Upper lobe of left lung (tissue), 6 donors: ENCODE measurements at regions not wholly inside any gene's neighbourhood (a gene's known extent, or its start where the extent isn't known, plus 50 kb on each side); places are given as distances from the start of the nearest gene placed in this dataset.
A peak's percentile ranks its signal among the peaks of the same experiment; 100 is the strongest.

Source experiments
- ATAC-seq, 2 donors: fragments of 200-7000 bp; cut with Tn5 transposase; one replicate each; pipeline ENCODE4 v1.9.1; 2022; ENCODE audit warnings: mild to moderate bottlenecking in 2 of 2, moderate library complexity in 2 of 2; ENCODE audit not compliant: low FRiP score in 2 of 2
- DNase-seq, 2 donors: peaks; one replicate each; pipeline ENCODE4 v3.0.0-alpha.2; 2019 to 2020
- H3K27ac ChIP-seq, 4 donors: fragments of 200-600 bp; sonication (generic); one replicate each; pipeline ENCODE4 v1.5.1; 2016 to 2019
- H3K27me3 ChIP-seq, 4 donors: fragments of 200-600 bp; sonication (generic); one replicate each; pipeline ENCODE4 v1.5.1; 2017 to 2019
- H3K36me3 ChIP-seq, 4 donors: fragments of 200-600 bp; sonication (generic); one replicate each; pipeline ENCODE4 v1.5.1; 2016 to 2019
- H3K4me1 ChIP-seq, 4 donors: fragments of 200-600 bp; sonication (generic); one replicate each; pipeline ENCODE4 v1.5.1; 2018 to 2019
- H3K4me3 ChIP-seq, 4 donors: fragments of 200-600 bp; sonication (generic); one replicate each; pipeline ENCODE4 v1.5.1; 2017 to 2019; ENCODE audit warnings: mild to moderate bottlenecking in 2 of 4, moderate library complexity in 1 of 4
- H3K9me3 ChIP-seq, 4 donors: fragments of 200-600 bp; sonication (generic); one replicate each; pipeline ENCODE4 v1.5.1; 2018 to 2019
- EP300 ChIP-seq, 4 donors: sonication (generic); formaldehyde crosslinking; IDR thresholded peaks; one replicate each; pipeline ENCODE4 v1.5.1; 2017; ENCODE audit warnings: antibody characterized with exemption in 4 of 4, control low read depth in 2 of 4
- POLR2A ChIP-seq, 4 donors: fragments of 450-650 bp; IDR thresholded peaks; one replicate each; pipeline ENCODE4 v1.5.1; 2016 to 2017; ENCODE audit warnings: antibody characterized with exemption in 4 of 4, mild to moderate bottlenecking in 2 of 4
- POLR2AphosphoS5 ChIP-seq, 2 donors: sonication (generic); formaldehyde crosslinking; IDR thresholded peaks; one replicate each; pipeline ENCODE4 v1.5.1; 2017; ENCODE audit warnings: antibody characterized with exemption in 2 of 2
- WGBS, 2 donors: methylation state at CpG; one replicate each; pipeline ENCODE4 v1.1.5; 2017 to 2018; 5-methylcytosine and 5-hydroxymethylcytosine counted together
- TF ChIP-seq, protein P1 (sequence below), 6 experiments: fragments of 450-650 bp in 4 of 6; fragments of 200-600 bp in 2 of 6; sonication (generic) in 2 of 6; IDR thresholded peaks; one replicate each; pipeline ENCODE4 v1.5.1; 2016 to 2019; ENCODE audit warnings: antibody characterized with exemption in 6 of 6
- donor health status: DM: no; HTN: no; CAD: no; lungs with moderate emphysema.
- donor health status: DM: no; HTN: yes; CAD: no; lungs with severe emphysema.

DNA sequence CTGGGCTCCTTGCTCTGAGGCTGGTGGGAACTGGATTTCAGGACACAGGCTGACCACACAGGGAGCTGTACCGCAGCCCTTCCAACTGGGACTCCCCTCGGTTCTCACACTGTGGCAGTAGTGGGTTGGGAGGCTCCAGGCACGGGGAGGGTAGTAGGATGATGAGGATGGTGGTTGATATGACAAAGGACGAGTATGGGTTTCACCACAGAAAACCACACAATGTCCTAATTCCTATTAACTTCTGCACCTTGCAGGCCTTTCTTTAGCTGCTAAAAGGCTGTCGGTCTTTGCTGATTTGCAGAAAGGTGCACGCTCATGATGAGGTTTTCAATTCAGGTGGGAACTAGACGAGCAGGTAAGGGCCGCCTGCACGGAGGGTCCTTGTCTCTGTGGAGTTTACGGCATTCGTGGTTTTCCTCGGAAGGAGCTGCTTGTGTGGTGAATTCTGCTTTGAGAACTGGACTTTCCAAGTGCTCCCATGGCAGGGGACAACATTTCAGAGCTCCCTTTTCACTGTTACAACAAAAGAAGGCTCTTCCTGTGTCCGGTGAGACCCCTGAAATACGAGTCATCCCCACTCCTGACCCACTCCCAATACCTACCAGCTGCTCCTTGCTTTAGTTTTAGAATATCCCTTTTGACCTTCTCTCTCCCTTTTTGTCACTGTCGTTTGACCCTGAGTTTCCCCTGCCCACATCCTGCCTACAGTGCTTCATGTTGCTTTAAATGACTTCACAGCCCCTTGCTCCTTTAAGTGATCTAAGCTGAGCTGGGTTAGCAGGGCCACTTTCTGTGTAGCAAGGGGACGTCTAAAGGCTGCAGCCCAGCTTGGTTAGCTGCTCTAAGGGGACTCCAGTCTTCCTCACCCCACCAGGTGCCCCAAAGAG, 125.1 kb downstream of the MRPS6 start:
- peak overlapping the region in 3 of 4 donors; percentile 30 to 72 (median 58) for H3K27ac ChIP-seq
- DNase-seq (no peak), ATAC-seq (no peak)
- no peak overlapping the region for H3K4me3 ChIP-seq
- H3K9me3 ChIP-seq = no peaks in the 10 kb centered on the region
- 65 to 71% methylated on average over 15 to 16 of the region's 16 CpGs for WGBS, 2 donors
- H3K36me3 ChIP-seq = no peaks in the 10 kb centered on the region
- TF ChIP-seq EP300 (IDR thresholded peaks at IDR 0.05) (no peak), POLR2AphosphoS5 (IDR thresholded peaks at IDR 0.05) (no peak), POLR2A (IDR thresholded peaks at IDR 0.05) (no peak)
- TF ChIP-seq, protein P1, sequence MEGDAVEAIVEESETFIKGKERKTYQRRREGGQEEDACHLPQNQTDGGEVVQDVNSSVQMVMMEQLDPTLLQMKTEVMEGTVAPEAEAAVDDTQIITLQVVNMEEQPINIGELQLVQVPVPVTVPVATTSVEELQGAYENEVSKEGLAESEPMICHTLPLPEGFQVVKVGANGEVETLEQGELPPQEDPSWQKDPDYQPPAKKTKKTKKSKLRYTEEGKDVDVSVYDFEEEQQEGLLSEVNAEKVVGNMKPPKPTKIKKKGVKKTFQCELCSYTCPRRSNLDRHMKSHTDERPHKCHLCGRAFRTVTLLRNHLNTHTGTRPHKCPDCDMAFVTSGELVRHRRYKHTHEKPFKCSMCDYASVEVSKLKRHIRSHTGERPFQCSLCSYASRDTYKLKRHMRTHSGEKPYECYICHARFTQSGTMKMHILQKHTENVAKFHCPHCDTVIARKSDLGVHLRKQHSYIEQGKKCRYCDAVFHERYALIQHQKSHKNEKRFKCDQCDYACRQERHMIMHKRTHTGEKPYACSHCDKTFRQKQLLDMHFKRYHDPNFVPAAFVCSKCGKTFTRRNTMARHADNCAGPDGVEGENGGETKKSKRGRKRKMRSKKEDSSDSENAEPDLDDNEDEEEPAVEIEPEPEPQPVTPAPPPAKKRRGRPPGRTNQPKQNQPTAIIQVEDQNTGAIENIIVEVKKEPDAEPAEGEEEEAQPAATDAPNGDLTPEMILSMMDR (IDR thresholded peaks at IDR 0.05) = no peak
- H3K4me1 ChIP-seq = peaks cover 20 to 40% (median 28%) of the 10 kb centered on the region in 4 donors
- no peaks in the 10 kb centered on the region for H3K27me3 ChIP-seq

DNA sequence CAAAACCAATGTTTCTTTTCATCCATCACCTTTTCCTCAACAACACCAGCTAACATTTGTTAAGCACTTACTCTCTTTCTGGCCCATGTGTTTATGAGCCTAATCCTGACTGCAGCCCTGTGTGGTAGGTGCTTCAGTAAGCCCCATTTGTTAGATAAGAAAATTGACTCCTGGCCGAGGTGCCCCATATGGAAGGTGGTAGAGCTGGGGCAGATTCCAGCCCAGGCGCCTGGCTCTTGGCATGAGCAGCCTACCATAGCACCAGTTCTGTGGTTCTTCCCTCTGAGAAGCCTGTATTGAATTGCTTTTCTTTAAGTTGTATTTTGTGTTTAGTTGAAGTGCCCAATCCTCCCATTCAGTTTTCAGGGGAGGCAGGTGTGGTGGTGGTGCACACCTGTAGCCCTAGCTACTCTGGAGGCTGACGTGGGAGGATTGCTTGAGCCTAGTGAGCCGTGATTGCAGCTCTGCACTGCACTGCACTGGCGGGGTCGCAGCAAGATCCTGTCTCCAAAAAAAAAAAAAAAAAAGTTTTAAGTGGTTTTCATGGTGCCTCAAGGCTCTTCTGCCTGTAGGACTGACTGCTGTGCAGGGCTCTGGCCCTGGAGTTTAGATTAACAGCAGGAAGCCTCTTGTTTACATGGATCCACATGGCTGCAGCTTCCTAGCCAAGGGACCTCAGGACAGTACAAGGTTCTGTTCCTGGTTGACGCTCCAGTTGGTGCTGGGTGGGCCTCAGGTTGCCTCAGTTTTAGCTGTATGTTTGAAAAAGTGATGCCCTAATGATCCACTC, 125.9 kb downstream of the MRPS6 start:
- Histone ChIP-seq H3K4me3 (no peak overlapping the region), H3K9me3 (no peaks in the 10 kb centered on the region), H3K36me3 (no peaks in the 10 kb centered on the region), H3K27ac (peak overlapping the region; percentile 2 to 72 (median 34)), H3K27me3 (no peaks in the 10 kb centered on the region), H3K4me1 (peaks cover 20 to 43% (median 28%) of the 10 kb centered on the region in 4 donors)
- DNase-seq (no peak), ATAC-seq (no peak)
- WGBS, 2 donors = 69 to 72% methylated on average over 7 of the region's 7 CpGs
- TF ChIP-seq, protein P1 (IDR thresholded peaks at IDR 0.05) = no peak
- TF ChIP-seq EP300 (IDR thresholded peaks at IDR 0.05) (no peak), POLR2AphosphoS5 (IDR thresholded peaks at IDR 0.05) (no peak), POLR2A (IDR thresholded peaks at IDR 0.05) (no peak)

DNA sequence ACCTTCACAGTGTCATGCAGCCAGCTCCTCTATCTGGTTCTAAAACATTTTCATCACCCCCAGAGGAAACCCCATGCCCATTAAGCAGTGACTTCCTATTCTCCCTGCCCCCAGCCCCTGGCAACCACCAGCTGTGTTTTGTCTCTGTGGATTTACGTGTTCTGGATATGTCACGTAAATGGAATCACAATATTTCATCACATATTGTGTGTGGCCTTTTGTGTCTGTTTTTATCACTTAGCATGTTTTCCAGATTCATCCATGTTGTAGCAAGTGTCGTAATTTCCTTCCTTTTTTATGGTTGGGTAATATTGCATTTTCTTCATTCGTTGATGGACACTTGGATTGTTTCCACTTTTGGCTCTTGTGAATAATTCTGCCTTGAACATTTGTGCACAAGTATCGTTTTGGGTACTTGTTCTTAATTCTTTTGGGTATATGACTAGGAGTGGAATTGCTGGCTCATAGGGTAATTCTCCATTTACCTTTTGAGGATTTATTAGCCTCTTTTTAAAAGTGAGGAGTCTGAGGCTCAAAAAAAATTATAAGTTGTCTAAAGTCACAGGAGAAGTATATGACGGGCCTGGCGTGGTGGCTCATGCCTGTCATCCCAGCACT, 127.0 kb downstream of the MRPS6 start:
- DNase-seq (no peak), ATAC-seq (peak in 1 of 2 donors; percentile 30)
- TF ChIP-seq POLR2A (IDR thresholded peaks at IDR 0.05) (no peak), EP300 (IDR thresholded peaks at IDR 0.05) (peak in 1 of 4 donors; percentile 63), POLR2AphosphoS5 (IDR thresholded peaks at IDR 0.05) (peak in 1 of 2 donors; percentile 81)
- Histone ChIP-seq H3K27me3 (no peaks in the 10 kb centered on the region), H3K4me1 (peaks cover 20 to 43% (median 28%) of the 10 kb centered on the region in 4 donors), H3K27ac (peak overlapping the region; percentile 37 to 87 (median 56)), H3K9me3 (no peaks in the 10 kb centered on the region), H3K4me3 (no peak overlapping the region), H3K36me3 (no peaks in the 10 kb centered on the region)
- 57 to 75% methylated on average over 7 of the region's 7 CpGs for WGBS, 2 donors

DNA sequence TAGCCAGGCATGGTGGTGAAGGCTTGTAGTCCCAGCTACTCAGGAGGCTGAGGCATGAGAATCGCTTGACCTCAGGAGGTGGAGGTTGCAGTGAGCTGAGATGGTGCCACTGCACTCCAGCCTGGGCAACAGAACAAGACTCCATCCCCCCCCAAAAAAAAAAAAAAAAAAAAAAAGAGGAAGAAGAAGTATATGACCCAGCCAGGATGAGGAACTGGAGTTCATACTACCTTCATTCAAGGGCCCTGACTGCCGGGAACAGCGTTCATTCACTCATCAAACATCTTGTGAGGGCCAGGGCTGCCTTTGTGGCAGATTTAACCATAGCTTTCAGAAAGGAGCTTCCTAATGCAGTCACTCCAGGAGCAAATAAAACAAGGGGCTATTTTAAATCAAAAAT, 127.6 kb downstream of the MRPS6 start:
- ATAC-seq (peak in 1 of 2 donors; percentile 56), DNase-seq (peak in 1 of 2 donors; percentile 42)
- Histone ChIP-seq H3K9me3 (no peaks in the 10 kb centered on the region), H3K36me3 (no peaks in the 10 kb centered on the region), H3K4me3 (peak overlapping the region in 1 of 4 donors; percentile 54), H3K27ac (peak overlapping the region; percentile 66 to 87 (median 76)), H3K4me1 (peaks cover 20 to 49% (median 28%) of the 10 kb centered on the region in 4 donors), H3K27me3 (no peaks in the 10 kb centered on the region)
- WGBS, 2 donors = 67 to 68% methylated on average over 3 of the region's 3 CpGs
- TF ChIP-seq, protein P1 (IDR thresholded peaks at IDR 0.05) = no peak
- TF ChIP-seq POLR2AphosphoS5 (IDR thresholded peaks at IDR 0.05) (no peak), POLR2A (IDR thresholded peaks at IDR 0.05) (no peak)

DNA sequence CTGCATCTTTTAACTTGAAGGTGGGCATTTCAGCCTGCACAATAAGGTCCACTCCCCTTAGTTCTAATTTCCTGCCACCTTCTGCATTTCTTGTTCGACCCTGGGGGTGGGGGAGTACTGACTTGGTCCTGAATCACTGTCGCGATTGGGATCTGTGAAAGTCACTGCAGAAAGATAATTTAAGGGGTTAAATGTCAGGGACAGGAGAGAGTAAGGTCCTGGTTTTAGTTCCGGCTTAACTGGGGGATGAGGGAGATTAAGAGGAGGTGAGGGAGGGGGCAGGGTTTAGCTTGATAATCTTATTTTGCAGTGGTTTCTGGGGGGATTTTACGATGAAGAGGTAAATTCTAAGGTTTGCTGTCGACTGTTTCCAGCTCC, 128.1 kb downstream of the MRPS6 start:
- Histone ChIP-seq H3K27me3 (no peaks in the 10 kb centered on the region), H3K27ac (peak overlapping the region; percentile 66 to 87 (median 76)), H3K9me3 (no peaks in the 10 kb centered on the region), H3K4me1 (peaks cover 20 to 51% (median 28%) of the 10 kb centered on the region in 4 donors), H3K4me3 (peak overlapping the region in 3 of 4 donors; percentile 34 to 55 (median 54)), H3K36me3 (no peaks in the 10 kb centered on the region)
- DNase-seq (no peak), ATAC-seq (no peak)
- TF ChIP-seq POLR2AphosphoS5 (IDR thresholded peaks at IDR 0.05) = no peak
- TF ChIP-seq POLR2A (IDR thresholded peaks at IDR 0.05) = no peak
- no peak for TF ChIP-seq EP300 (IDR thresholded peaks at IDR 0.05)
- TF ChIP-seq, protein P1 (IDR thresholded peaks at IDR 0.05) = no peak
- 6 to 8% methylated on average over 6 of the region's 6 CpGs for WGBS, 2 donors
